ENCODE measurements at regions not wholly inside any gene's neighbourhood (a gene's known extent, or its start where the extent isn't known, plus 50 kb on each side); places are given as distances from the start of the nearest gene placed in this dataset.

DNA sequence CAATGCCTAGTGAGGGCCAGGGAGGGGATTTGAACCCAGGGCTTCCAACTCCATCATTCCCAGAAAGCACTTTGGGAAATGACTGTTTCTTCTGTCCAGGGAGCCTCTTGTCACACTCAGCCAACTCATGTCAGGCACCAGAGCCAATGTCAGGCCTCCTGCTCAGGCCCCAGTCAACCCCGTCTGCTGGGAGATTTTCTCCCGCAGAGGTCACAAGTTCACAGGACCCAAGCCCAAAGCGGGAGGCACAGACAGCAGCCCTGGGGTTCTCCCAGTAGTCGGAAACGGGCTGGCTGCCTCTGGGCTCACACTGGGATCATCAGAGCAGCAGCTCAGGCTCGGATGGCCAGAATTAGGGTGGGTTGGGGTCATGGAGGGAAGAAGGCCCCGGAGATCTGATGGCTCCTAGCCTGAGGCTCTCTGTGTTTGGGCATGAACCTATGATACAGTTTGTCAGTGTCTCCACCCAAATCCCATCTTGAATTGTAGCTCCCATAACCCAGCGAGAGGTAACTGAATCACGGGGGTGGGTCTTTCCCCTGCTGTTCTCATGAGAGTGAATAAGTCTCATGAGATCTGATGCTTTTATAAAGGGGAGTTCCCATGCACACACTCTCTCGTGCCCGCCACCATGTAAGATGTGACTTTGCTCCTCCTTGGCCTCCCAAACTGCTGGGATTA, 255.5 kb downstream of the PARN start:
- no peak overlapping the region for H3K4me3 ChIP-seq (ENCODE audit: low read depth, low read length)
- TF ChIP-seq, protein P1, sequence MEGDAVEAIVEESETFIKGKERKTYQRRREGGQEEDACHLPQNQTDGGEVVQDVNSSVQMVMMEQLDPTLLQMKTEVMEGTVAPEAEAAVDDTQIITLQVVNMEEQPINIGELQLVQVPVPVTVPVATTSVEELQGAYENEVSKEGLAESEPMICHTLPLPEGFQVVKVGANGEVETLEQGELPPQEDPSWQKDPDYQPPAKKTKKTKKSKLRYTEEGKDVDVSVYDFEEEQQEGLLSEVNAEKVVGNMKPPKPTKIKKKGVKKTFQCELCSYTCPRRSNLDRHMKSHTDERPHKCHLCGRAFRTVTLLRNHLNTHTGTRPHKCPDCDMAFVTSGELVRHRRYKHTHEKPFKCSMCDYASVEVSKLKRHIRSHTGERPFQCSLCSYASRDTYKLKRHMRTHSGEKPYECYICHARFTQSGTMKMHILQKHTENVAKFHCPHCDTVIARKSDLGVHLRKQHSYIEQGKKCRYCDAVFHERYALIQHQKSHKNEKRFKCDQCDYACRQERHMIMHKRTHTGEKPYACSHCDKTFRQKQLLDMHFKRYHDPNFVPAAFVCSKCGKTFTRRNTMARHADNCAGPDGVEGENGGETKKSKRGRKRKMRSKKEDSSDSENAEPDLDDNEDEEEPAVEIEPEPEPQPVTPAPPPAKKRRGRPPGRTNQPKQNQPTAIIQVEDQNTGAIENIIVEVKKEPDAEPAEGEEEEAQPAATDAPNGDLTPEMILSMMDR (IDR thresholded peaks at IDR 0.05; ENCODE audit: insufficient read depth, low read length, missing control alignments) = no peak
- DNase-seq (ENCODE audit: low read depth, low spot score) = no peak
- POLR2A ChIA-PET = interaction anchor here (1.1 kb wide), 1 partner anchor 12 kb away, joined by 4 read pairs; no protein-coding TSS in a partner anchor
- CTCF ChIA-PET = no interaction called here

DNA sequence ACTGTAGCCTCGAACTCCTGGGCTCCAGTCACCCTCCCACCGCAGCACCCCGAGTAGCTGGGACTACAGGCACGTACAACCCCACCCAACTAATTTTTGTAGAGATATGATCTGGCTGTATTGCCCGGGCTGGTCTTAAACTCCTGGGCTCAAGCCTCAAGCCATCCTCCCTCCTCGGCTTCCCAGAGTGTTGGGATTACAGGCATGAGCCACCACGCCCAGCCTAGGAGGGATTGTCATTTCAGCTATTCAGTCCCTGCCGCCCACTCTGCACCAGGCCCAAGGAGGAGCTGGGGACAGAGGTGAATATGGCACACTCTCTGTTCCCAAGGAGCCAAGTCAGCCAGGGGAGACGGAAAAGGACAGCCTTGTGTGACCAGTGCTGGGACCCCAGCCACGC, 256.2 kb downstream of the PARN start:
- ChIA-PET CTCF (interaction anchor here (1.1 to 1.4 kb wide), 2 partner anchors 64 to 72 kb away, joined by 3 read pairs; no protein-coding TSS in a partner anchor), POLR2A (interaction anchor here (1.1 kb wide), 1 partner anchor 11 kb away, joined by 4 read pairs; no protein-coding TSS in a partner anchor)
- DNase-seq (ENCODE audit: low read depth, low spot score) = no peak
- no peak overlapping the region for H3K4me3 ChIP-seq (ENCODE audit: low read depth, low read length)
- TF ChIP-seq, protein P1 (IDR thresholded peaks at IDR 0.05; ENCODE audit: insufficient read depth, low read length, missing control alignments) = no peak

DNA sequence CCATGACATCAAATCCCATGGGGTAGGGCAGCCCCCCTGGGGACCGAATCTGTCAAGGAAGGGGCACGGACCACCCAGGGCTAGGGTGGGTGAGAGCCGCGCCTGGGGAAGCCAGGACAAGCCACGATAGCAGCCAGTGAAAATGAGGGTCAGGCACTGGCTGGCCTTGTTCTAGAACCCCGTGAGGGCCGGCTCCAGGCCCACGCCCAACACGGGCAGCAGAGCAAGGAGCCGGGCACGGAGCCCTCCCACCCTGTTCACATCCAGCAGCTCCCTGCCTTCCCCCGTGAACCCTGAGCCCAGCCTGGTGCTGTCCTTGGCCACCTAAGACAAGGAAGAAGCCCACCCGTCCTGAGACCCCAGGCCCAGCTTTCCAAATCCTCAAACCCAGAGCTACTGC, 256.7 kb downstream of the PARN start:
- ChIA-PET POLR2A (interaction anchor here (1.1 kb wide), 1 partner anchor 11 kb away, joined by 4 read pairs; no protein-coding TSS in a partner anchor), CTCF (interaction anchor here (1.1 to 1.4 kb wide), 2 partner anchors 64 to 73 kb away, joined by 3 read pairs; no protein-coding TSS in a partner anchor)
- no peak for DNase-seq (ENCODE audit: low read depth, low spot score)
- H3K4me3 ChIP-seq (ENCODE audit: low read depth, low read length) = no peak overlapping the region
- TF ChIP-seq, protein P1 (IDR thresholded peaks at IDR 0.05; ENCODE audit: insufficient read depth, low read length, missing control alignments) = no peak

DNA sequence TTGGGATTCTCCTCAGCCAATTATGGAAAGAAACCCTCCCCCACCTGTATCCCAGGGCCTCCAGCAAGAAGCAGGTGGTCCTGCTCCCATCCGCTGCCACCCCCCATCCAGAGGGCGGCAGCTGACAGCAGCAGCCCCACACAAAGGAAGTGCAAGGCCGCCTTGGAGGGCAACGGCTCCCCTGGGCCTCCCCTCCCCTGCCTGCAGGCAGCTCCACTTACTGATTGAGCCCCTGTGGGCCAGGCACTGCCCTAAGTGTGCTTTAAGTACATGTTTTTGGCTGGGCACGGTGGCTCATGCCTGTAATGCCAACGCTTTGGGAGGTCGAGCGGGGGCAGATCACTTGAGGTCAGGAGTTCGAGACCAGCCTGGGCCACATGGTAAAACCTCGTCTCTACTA, 257.6 kb downstream of the PARN start:
- ChIA-PET POLR2A (no interaction called here), CTCF (interaction anchor here (1.4 kb wide), 1 partner anchor 63 kb away, joined by 3 read pairs; no protein-coding TSS in a partner anchor)
- DNase-seq (ENCODE audit: low read depth, low spot score) = no peak
- no peak overlapping the region for H3K4me3 ChIP-seq (ENCODE audit: low read depth, low read length)
- TF ChIP-seq, protein P1 (IDR thresholded peaks at IDR 0.05; ENCODE audit: insufficient read depth, low read length, missing control alignments) = no peak

DNA sequence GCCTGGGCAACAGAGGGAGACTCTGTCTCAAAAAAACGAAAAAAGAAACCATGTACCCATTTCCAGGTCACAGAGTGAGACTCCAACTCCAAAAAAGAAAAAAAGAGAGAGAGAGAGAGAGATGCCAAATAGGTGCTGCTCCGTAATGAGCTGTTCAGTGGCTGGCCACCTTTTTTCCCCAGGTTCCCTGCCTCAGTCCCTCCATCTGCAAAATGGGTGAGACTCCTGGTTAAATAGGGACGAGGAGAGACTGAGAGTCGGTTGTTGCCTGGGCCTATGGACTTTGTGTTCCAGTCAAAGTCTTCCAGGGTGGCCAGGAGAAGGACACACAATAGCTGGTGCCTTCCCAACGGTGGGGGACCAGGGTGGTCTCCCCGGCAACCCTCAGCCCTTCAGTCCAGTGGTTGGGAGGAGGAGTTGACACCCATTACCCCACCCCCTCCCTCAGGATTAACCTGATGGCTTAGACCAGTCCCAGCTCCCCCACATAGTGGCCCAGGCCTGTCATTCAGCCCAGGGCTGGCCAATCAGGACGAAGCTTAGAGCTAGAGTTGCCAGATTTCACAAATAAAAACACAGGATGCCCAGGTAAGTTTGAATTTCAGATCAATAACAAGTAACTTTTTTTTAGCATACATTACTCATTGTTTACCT, 258.2 kb downstream of the PARN start:
- no peak overlapping the region for H3K4me3 ChIP-seq (ENCODE audit: low read depth, low read length)
- POLR2A ChIA-PET = no interaction called here
- CTCF ChIA-PET = no interaction called here
- no peak for DNase-seq (ENCODE audit: low read depth, low spot score)
- TF ChIP-seq, protein P1 (IDR thresholded peaks at IDR 0.05; ENCODE audit: insufficient read depth, low read length, missing control alignments) = no peak

DNA sequence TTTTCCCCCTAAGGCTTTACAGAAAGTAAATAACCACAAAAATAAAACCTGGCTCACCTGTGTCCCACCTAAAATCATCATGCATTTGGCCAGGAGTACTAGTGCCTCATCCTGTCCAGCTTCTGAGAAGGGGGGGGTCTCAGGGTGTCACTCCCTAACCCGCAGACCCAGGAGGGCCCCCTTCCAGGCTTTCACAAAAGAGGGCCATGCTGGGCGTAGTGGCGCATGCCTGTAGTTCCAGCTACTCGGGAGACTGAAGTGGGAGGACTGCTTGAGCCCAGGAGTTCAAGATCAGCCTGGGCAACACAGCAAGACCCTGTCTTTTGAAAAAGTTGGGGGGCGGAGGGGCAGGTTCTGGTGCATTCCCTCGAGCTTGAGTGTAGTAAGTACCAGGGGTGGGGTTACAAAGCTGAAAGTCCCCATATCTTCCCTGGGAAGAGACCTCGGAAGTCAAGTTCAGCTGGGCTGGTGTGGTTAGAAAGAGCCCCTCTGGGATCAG, 259.3 kb downstream of the PARN start:
- TF ChIP-seq, protein P1 (IDR thresholded peaks at IDR 0.05; ENCODE audit: insufficient read depth, low read length, missing control alignments) = no peak
- POLR2A ChIA-PET = no interaction called here
- CTCF ChIA-PET = no interaction called here
- no peak for DNase-seq (ENCODE audit: low read depth, low spot score)
- no peak overlapping the region for H3K4me3 ChIP-seq (ENCODE audit: low read depth, low read length)
